ENCODE measurements at regions not wholly inside any gene's neighbourhood (a gene's known extent, or its start where the extent isn't known, plus 50 kb on each side); places are given as distances from the start of the nearest gene placed in this dataset.
"Not testable (repeated sequence)": the region's sequence is repeated elsewhere in the genome, so short reads cannot be mapped to it uniquely, and the experiment has no call there.

GRCh38 chr1:229919488-229919887 lies 147.6 kb upstream of the GALNT2 start:
- not testable (repeated sequence) for DNase-seq (ENCODE audit: low read depth in 2 of 2)

DNA sequence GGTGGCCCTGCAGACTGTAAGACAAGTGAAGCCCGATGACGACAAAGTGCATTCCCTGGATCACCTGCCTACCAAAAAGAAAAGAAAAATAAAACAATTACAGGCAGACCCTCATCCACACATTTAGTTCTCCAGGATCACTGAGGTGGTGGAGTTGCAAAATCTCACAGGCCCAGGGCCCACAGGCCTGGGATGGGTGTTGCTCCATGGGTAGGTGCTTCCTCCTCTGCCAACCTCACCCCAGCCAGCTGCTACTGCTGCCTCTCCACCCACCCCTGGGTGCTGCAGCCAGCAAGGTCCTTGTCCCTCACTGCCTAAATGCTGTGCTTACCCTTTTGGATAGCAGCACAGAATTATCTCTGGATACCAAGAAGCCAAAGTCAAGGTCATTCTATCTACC lies 146.4 kb upstream of the GALNT2 start:
- no peak for DNase-seq (ENCODE audit: low read depth in 2 of 2)

- no peak for DNase-seq (ENCODE audit: low read depth in 2 of 2)
Observed at GRCh38 chr1:229922249-229922648, 144.8 kb upstream of the GALNT2 start.

DNA sequence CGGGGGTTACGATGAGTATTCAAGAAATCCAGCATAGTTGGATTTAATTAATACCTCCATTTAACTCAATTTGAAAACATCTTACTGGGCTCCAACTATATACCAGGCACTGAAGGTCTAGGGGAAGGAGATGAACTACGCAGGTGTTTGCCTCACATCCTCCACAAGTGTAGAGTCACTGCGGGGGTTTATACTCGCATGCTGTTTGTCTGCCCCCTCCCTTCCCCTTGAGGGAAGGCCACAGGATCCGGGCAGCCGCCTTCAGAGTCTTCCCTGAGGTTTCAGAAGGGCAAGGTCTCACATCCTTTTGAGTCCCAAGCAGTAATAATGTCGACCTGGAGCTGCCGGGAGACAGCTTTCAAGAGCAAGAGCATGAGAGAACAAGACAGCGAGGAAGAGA lies 142.4 kb upstream of the GALNT2 start:
- DNase-seq (ENCODE audit: low read depth in 2 of 2): no peak

GRCh38 chr1:229928767-229929166 lies 138.3 kb upstream of the GALNT2 start:
- no peak for DNase-seq (ENCODE audit: low read depth in 2 of 2)

DNA sequence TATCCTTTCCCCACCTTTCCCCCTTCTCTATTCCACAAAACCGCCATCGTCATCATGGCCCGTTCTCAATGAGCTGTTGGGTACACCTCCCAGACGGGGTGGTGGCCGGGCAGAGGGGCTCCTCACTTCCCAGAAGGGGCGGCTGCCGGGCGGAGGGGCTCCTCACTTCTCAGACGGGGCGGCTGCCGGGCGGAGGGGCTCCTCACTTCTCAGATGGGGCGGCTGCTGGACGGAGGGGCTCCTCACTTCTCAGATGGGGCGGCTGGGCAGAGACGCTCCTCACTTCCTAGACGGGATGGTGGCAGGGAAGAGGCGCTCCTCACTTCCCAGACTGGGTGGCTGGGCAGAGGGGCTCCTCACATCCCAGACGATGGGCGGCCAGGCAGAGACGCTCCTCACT lies 135.3 kb upstream of the GALNT2 start:
- DNase-seq (ENCODE audit: low read depth in 2 of 2): not testable (repeated sequence)

GRCh38 chr1:229935157-229935556 lies 131.9 kb upstream of the GALNT2 start:
- not testable (repeated sequence) for DNase-seq (ENCODE audit: low read depth in 2 of 2)

- DNase-seq (ENCODE audit: low read depth in 2 of 2): no peak
Observed at GRCh38 chr1:229938551-229938950, 128.5 kb upstream of the GALNT2 start.

GRCh38 chr1:229940684-229941083 lies 126.4 kb upstream of the GALNT2 start:
- DNase-seq (ENCODE audit: low read depth in 2 of 2): no peak

- DNase-seq (ENCODE audit: low read depth in 2 of 2): no peak
Observed at GRCh38 chr1:229941160-229941559, 125.9 kb upstream of the GALNT2 start.

GRCh38 chr1:229941831-229942230 lies 125.2 kb upstream of the GALNT2 start:
- DNase-seq (ENCODE audit: low read depth in 2 of 2): no peak

- no peak for DNase-seq (ENCODE audit: low read depth in 2 of 2)
Observed at GRCh38 chr1:229942501-229942900, 124.5 kb upstream of the GALNT2 start.

GRCh38 chr1:229943148-229943714 lies 123.8 kb upstream of the GALNT2 start:
- DNase-seq (ENCODE audit: low read depth in 2 of 2): no peak

GRCh38 chr1:229943988-229944743 lies 122.9 kb upstream of the GALNT2 start:
- no peak for DNase-seq (ENCODE audit: low read depth in 2 of 2)

DNA sequence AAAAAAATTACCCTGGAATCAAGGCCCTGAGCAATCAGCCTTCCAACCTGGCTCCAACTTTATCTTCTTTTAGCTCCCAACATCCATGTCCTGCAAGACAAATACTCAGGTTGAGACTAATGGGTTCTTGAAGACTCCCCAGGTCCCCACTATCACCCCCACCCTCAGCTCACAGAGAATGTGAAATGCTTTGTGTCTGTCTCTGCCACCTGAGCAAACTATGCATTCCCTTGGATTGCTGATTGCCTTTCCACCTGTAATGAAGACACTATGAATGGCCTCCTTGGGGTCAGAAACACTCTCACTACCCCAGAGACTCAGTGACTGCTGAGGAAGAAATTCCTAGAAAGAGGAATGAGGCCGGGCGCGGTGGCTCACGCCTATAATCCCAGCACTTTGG lies 121.2 kb upstream of the GALNT2 start:
- DNase-seq (ENCODE audit: low read depth in 2 of 2): no peak

DNA sequence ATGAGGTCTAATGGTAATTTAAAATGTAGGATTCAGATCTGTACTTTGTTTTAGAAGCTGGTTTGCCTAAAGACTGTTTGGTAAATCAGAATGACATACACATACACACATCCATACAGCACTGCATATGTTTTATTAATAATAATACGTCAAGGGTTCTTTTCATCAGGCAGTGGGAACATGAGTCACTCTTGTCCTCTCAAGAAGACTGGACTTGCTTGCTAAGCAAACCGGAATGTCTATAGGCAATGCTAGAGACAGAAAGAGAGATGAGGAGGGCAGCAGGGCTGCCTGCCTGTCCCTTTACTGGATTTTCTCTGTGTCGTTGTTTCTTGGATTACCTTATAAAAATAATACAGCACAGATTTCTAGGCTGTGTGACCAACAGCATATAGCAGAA lies 119.1 kb upstream of the GALNT2 start:
- no peak for DNase-seq (ENCODE audit: low read depth in 2 of 2)

- DNase-seq (ENCODE audit: low read depth in 2 of 2): no peak
Observed at GRCh38 chr1:229948438-229948837, 118.6 kb upstream of the GALNT2 start.

- DNase-seq (ENCODE audit: low read depth in 2 of 2): no peak
Observed at GRCh38 chr1:229949500-229949899, 117.5 kb upstream of the GALNT2 start.

DNA sequence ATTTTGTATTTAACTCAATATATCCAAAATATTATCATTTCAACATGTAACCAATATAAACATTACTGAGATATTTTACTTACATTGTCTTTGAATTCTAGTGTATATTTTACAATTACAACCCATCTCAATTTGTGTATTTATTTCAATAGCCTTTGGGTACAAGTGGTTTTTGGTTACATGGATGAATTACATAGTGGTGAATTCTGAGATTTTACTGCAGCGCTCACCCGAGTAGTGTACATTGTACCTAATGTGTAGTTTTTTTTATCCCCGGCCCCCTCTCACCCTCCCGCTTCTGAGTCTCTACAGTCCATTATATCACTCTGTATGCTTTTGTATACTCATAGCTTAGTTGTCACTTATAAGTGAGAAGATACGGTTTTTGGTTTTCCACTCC lies 117.0 kb upstream of the GALNT2 start:
- DNase-seq (ENCODE audit: low read depth in 2 of 2): no peak

DNA sequence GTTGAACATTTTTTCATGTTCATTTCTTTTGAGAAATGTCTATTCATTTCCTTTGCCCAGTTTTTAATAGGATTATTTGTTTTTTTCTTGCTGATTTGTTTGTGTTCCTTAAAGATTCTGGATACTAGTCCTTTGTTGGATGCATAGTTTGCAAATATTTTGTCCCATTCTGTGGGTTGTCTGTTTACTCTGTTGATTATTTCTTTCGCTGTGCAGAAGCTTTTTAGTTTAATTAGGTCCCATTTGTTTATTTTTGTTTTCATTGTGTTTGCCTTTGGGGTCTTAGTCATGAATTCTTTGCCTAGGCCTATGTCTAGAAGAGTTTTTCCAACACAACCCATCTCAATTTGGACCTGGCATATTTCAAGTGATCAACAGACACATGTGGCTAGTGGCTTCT lies 116.1 kb upstream of the GALNT2 start:
- DNase-seq (ENCODE audit: low read depth in 2 of 2): no peak

DNA sequence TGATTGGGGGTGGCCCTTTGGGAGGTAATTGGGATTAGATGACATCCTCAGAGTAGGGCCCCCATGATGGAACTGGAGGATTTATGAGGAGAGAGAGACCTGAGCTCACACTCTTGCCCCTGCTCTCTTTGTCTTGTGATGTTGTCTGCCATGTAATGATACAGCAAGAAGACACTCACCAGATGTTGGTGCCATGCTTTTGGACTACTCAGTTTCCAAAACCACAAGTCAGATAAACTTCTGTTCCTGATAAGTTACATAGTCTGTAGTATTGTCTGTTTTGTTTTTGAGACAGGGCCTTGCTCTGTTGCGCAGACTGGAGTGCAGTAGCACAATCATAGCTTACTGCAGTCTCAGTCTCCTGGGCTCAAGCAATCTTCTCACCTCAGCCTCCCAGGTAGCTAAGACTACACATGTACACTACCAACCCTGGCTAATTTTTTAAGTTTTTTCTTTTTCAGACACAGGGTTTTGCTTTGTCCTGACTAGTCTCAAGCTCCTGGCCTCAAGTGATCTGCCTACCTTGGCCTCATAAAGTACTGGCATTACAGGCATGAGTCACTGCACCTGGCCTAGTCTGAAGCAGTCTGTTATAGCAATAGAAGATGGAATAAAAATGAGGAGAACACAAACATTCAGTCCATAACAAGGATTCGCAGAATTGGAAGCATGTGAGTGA lies 115.0 kb upstream of the GALNT2 start:
- no peak for DNase-seq (ENCODE audit: low read depth in 2 of 2)

GRCh38 chr1:229952670-229953520 lies 114.1 kb upstream of the GALNT2 start:
- DNase-seq (ENCODE audit: low read depth in 2 of 2): no peak
